AG09319 (cell line): ENCODE measurements at regions not wholly inside any gene's neighbourhood (a gene's known extent, or its start where the extent isn't known, plus 50 kb on each side); places are given as distances from the start of the nearest gene placed in this dataset.

Source experiments
- DNase-seq: peaks from one replicate; pipeline ENCODE4 v3.0.0-alpha.2; 2010; ENCODE audit warnings: low read depth; ENCODE audit errors: extremely low read depth
- CTCF ChIP-seq: IDR thresholded peaks from 2 replicates; pipeline ENCODE4 v1.5.1; 2011; ENCODE audit warnings: low read depth, mild to moderate bottlenecking, inconsistent platforms, low read length, moderate library complexity

- DNase-seq, result no peak
Observed at GRCh38 chr3:165635791-165636683, 201.2 kb downstream of the BCHE start.

GRCh38 chr3:165624761-165625160, 212.5 kb downstream of the BCHE start:
- peak; percentile 14 for TF ChIP-seq CTCF

More at GRCh38 chr3:165635791-165636683, 201.2 kb downstream of the BCHE start:
- no peak for TF ChIP-seq CTCF

GRCh38 chr3:165622356-165622755, 214.9 kb downstream of the BCHE start:
- DNase-seq, result no peak
- no peak for TF ChIP-seq CTCF

More at GRCh38 chr3:165624761-165625160, 212.5 kb downstream of the BCHE start:
- no peak for DNase-seq

- TF ChIP-seq CTCF, result no peak
- DNase-seq, result no peak
Observed at GRCh38 chr3:165619069-165619468, 218.2 kb downstream of the BCHE start.

GRCh38 chr3:165617134-165617533, 220.1 kb downstream of the BCHE start:
- no peak for TF ChIP-seq CTCF
- no peak for DNase-seq

GRCh38 chr3:165614337-165614736, 222.9 kb downstream of the BCHE start:
- TF ChIP-seq CTCF, result no peak
- DNase-seq, result no peak

GRCh38 chr3:165613014-165613413, 224.2 kb downstream of the BCHE start:
- no peak for DNase-seq
- TF ChIP-seq CTCF, result no peak
